Panc1 (cell line): ENCODE measurements at regions not wholly inside any gene's neighbourhood (a gene's known extent, or its start where the extent isn't known, plus 50 kb on each side); places are given as distances from the start of the nearest gene placed in this dataset.

ENCODE experiments used
- CTCF ChIP-seq: fragments of 450-650 bp; IDR thresholded peaks from 2 replicates; pipeline ENCODE4 v1.5.1; 2017; ENCODE audit warnings: mild to moderate bottlenecking
- POLR2AphosphoS5 ChIP-seq: IDR thresholded peaks from 2 replicates; pipeline ENCODE4 v1.6.1; 2012; ENCODE audit warnings: mild to moderate bottlenecking, low read depth, low read length, moderate library complexity
- SIN3A ChIP-seq: IDR thresholded peaks from 2 replicates; pipeline ENCODE4 v1.6.1; 2012; ENCODE audit warnings: low read depth, mild to moderate bottlenecking, low read length, moderate library complexity, borderline replicate concordance; ENCODE audit not compliant: insufficient read depth

GRCh38 chr13:107295416-107296140 lies 727.6 kb upstream of the ARGLU1 start:
- TF ChIP-seq CTCF (no peak), POLR2AphosphoS5 (no peak), SIN3A (no peak)
